A549 (cell line): ENCODE measurements at regions not wholly inside any gene's neighbourhood (a gene's known extent, or its start where the extent isn't known, plus 50 kb on each side); places are given as distances from the start of the nearest gene placed in this dataset.

Experiments used
- ATAC-seq, 2 experiments: fragments of 200-7000 bp in 1 of 2; fragments of >200 bp in 1 of 2; cut with Nextera tagmentation in 1 of 2; cut with Tn5 transposase in 1 of 2; 3 replicates each; pipeline versions ENCODE4 v1.8.0 to v1.9.1; 2018 to 2020; ENCODE audit warnings: mild to moderate bottlenecking in 1 of 2, moderate library complexity in 1 of 2
- CTCF ChIA-PET: fragments of 300-600 bp; sonication (Branson Sonifier 250); formaldehyde crosslinking; extraction: SDS; loops from one replicate; lab custom pipeline; 2021; ENCODE audit warnings: antibody characterized with exemption, inconsistent platforms; lab: Yijun Ruan, JAX
- POLR2A ChIA-PET: fragments of 350-600 bp; formaldehyde crosslinking; extraction: SDS; loops from one replicate; lab custom pipeline; 2021; ENCODE audit warnings: antibody characterized with exemption, inconsistent platforms; lab: Yijun Ruan, JAX
- DNase-seq, 2 experiments: peaks; one replicate each; pipeline versions ENCODE4 v3.0.0 to v3.0.0-alpha.2; 2011 to 2016; ENCODE audit warnings: low read depth in 1 of 2, low spot score in 1 of 2
- FAIRE-seq: peaks from 2 replicates; lab custom pipeline; 2011; peaks lifted over from hg19 to GRCh38; lab: Jason Lieb, UNC
- H3K27ac ChIP-seq, 2 experiments: fragments of >200 bp; sonication (Bioruptor Twin); formaldehyde crosslinking; 3 replicates each; pipeline ENCODE4 v1.5.1; 2016 to 2017
- H3K4me1 ChIP-seq: fragments of >200 bp; sonication (Bioruptor Twin); formaldehyde crosslinking; 3 replicates; pipeline ENCODE4 v1.6.1; 2016
- H3K4me2 ChIP-seq: fragments of >200 bp; sonication (Bioruptor Twin); formaldehyde crosslinking; 3 replicates; pipeline ENCODE4 v1.6.1; 2016
- H3K4me3 ChIP-seq: fragments of >200 bp; sonication (Bioruptor Twin); formaldehyde crosslinking; 3 replicates; pipeline ENCODE4 v1.5.1; 2016
- H3K9me3 ChIP-seq: fragments of >200 bp; sonication (Bioruptor Twin); formaldehyde crosslinking; 3 replicates; pipeline ENCODE4 v1.6.1; 2016
- BHLHE40 ChIP-seq: IDR thresholded peaks from 2 replicates; pipeline ENCODE4 v1.6.1; 2012; ENCODE audit warnings: low read depth, low read length, inconsistent platforms
- CHD2 ChIP-seq: fragments of 150-350 bp; IDR thresholded peaks from 2 replicates; pipeline ENCODE4 v1.6.1; 2014; ENCODE audit warnings: low read length; ENCODE audit not compliant: partially characterized antibody
- EP300 ChIP-seq, 2 experiments: fragments of >200 bp; sonication (Bioruptor Twin); formaldehyde crosslinking; IDR thresholded peaks; 2 replicates in 1 of 2; 3 replicates in 1 of 2; pipeline ENCODE4 v1.6.1; 2016 to 2017
- ESRRA ChIP-seq: fragments of 150-350 bp; IDR thresholded peaks from 2 replicates; pipeline ENCODE4 v1.6.1; 2014; ENCODE audit warnings: mild to moderate bottlenecking, low read length, borderline replicate concordance
- FOXS1 ChIP-seq: fragments of 250-450 bp; sonication (Bioruptor Pico); IDR thresholded peaks from 2 replicates; pipeline ENCODE4 v1.5.0; 2020; ENCODE audit warnings: mild to moderate bottlenecking, moderate library complexity
- HEYL ChIP-seq: fragments of 250-450 bp; sonication (Bioruptor Pico); IDR thresholded peaks from 2 replicates; pipeline ENCODE4 v1.8.0; 2021; ENCODE audit warnings: mild to moderate bottlenecking, moderate library complexity
- HOXA7 ChIP-seq: fragments of 250-450 bp; sonication (Bioruptor Pico); IDR thresholded peaks from 2 replicates; pipeline ENCODE4 v1.5.0; 2020; ENCODE audit warnings: mild to moderate bottlenecking, moderate library complexity
- HOXB5 ChIP-seq: fragments of 250-450 bp; sonication (Bioruptor Pico); IDR thresholded peaks from 2 replicates; pipeline ENCODE4 v1.5.0; 2020; ENCODE audit warnings: mild to moderate bottlenecking, moderate library complexity
- KDM5A ChIP-seq: fragments of 200-600 bp; sonication (generic); IDR thresholded peaks from 2 replicates; pipeline ENCODE4 v1.6.1; 2016; ENCODE audit warnings: antibody characterized with exemption, mild to moderate bottlenecking
- NPAS2 ChIP-seq: fragments of 250-450 bp; sonication (Bioruptor Pico); IDR thresholded peaks from 2 replicates; pipeline ENCODE4 v1.8.0; 2022; ENCODE audit warnings: mild to moderate bottlenecking, moderate library complexity, borderline replicate concordance
- NR3C1 ChIP-seq: fragments of >200 bp; sonication (Bioruptor Twin); formaldehyde crosslinking; IDR thresholded peaks from 3 replicates; pipeline ENCODE4 v1.6.1; 2017
- PHF8 ChIP-seq: fragments of 200-600 bp; sonication (generic); IDR thresholded peaks from 2 replicates; pipeline ENCODE4 v1.6.1; 2016; ENCODE audit warnings: low read depth, mild to moderate bottlenecking, antibody characterized with exemption, moderate library complexity, borderline replicate concordance
- POLR2AphosphoS2 ChIP-seq: conservative IDR thresholded peaks from 2 replicates; pipeline ENCODE4 v1.6.1; 2012; ENCODE audit warnings: low read length, improper control_type of control experiment, inconsistent platforms
- RCOR1 ChIP-seq: fragments of 150-350 bp; IDR thresholded peaks from 2 replicates; pipeline ENCODE4 v1.6.1; 2014; ENCODE audit warnings: antibody characterized with exemption, low read length, low read depth
- RFX5 ChIP-seq: fragments of 450-650 bp; IDR thresholded peaks from 2 replicates; pipeline ENCODE4 v1.7.1; 2014; ENCODE audit warnings: antibody characterized with exemption, mild to moderate bottlenecking, moderate library complexity
- RNF2 ChIP-seq: fragments of 200-600 bp; sonication (generic); IDR thresholded peaks from 2 replicates; pipeline ENCODE4 v1.6.1; 2016; ENCODE audit warnings: low read depth, mild to moderate bottlenecking, antibody characterized with exemption, moderate library complexity, borderline replicate concordance
- ZNF302 ChIP-seq: fragments of 250-450 bp; sonication (Bioruptor Pico); IDR thresholded peaks from 2 replicates; pipeline ENCODE4 v1.9.0; 2021; ENCODE audit warnings: inconsistent platforms, mild to moderate bottlenecking, moderate library complexity
- WGBS: methylation state at CpG from one replicate; pipeline ENCODE4 v1.1.6; 2017; ENCODE audit errors: missing lambda C conversion rate; 5-methylcytosine and 5-hydroxymethylcytosine counted together
- TF ChIP-seq, protein P1 (sequence below): fragments of 250-450 bp; sonication (Bioruptor Pico); IDR thresholded peaks from 2 replicates; pipeline ENCODE4 v1.5.0; 2021; ENCODE audit warnings: mild to moderate bottlenecking, moderate library complexity, borderline replicate concordance
- TF ChIP-seq, protein P2 (sequence below): fragments of 450-650 bp; IDR thresholded peaks from 2 replicates; pipeline ENCODE4 v1.6.1; 2014; ENCODE audit warnings: antibody characterized with exemption
- TF ChIP-seq, protein P3 (sequence below): fragments of 150-350 bp; IDR thresholded peaks from 2 replicates; pipeline ENCODE4 v1.6.1; 2014; ENCODE audit warnings: low read depth, mild to moderate bottlenecking, low read length
- TF ChIP-seq, protein P4 (sequence below): IDR thresholded peaks from 2 replicates; pipeline ENCODE4 v1.6.1; 2012; ENCODE audit warnings: low read depth, borderline replicate concordance
- TF ChIP-seq, protein P5 (sequence below): fragments of 250-450 bp; sonication (Bioruptor Pico); IDR thresholded peaks from 2 replicates; pipeline ENCODE4 v1.5.0; 2020; ENCODE audit warnings: low read depth, mild to moderate bottlenecking, moderate library complexity
- TF ChIP-seq, protein P6 (sequence below): fragments of >200 bp; sonication (Bioruptor Twin); formaldehyde crosslinking; IDR thresholded peaks from 3 replicates; pipeline ENCODE4 v1.5.1; 2016
- TF ChIP-seq, protein P7 (sequence below): fragments of 200-600 bp; sonication (generic); IDR thresholded peaks from 2 replicates; pipeline ENCODE4 v1.6.1; 2016; ENCODE audit warnings: antibody characterized with exemption, mild to moderate bottlenecking, moderate library complexity

DNA sequence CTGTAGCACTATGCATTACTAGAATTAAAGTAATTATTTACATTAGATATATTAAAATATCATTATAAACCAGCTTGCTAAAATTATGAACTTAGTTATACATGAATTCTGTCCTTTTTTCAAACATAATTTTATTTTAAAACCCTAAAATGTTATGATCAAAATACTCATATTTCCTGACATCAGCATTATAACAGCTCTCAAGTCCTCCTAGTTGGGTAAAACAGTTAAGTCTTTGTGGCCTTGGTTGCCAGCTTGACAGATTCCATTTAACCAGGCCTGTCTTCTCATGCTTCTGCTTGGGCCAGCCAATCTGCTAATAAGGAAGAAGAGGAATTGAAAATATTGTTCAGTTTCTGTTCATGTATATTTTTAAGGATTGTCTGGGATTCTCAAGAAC is 147.9 kb upstream of the SLC35B3 start (continued):
- TF ChIP-seq, protein P1, sequence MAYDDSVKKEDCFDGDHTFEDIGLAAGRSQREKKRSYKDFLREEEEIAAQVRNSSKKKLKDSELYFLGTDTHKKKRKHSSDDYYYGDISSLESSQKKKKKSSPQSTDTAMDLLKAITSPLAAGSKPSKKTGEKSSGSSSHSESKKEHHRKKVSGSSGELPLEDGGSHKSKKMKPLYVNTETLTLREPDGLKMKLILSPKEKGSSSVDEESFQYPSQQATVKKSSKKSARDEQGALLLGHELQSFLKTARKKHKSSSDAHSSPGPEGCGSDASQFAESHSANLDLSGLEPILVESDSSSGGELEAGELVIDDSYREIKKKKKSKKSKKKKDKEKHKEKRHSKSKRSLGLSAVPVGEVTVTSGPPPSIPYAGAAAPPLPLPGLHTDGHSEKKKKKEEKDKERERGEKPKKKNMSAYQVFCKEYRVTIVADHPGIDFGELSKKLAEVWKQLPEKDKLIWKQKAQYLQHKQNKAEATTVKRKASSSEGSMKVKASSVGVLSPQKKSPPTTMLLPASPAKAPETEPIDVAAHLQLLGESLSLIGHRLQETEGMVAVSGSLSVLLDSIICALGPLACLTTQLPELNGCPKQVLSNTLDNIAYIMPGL (CRISPR knock-in tag) = no peak

DNA sequence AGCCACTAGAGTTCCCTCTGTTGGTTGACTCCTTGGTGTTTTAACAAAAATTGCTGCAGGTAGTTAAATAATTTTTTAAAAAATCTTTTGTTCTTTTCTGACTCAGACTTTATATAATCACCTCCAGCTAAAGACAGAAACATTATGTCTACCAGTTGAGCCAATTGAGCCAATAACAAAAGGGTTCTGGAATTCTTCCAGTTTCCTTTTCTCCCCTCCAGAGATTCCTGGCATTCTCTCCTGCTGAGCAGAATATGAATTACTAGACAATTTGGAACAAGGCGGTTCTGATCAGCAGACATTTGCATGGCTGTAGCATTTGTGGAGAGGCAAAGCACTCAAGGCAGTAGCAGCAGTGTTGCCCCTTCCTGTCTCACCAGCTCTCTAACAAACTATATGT is 144.0 kb upstream of the SLC35B3 start:
- TF ChIP-seq FOXS1 (CRISPR knock-in tag) (no peak), HOXB5 (CRISPR knock-in tag) (no peak), RNF2 (no peak), ESRRA (no peak)
- TF ChIP-seq, protein P2, sequence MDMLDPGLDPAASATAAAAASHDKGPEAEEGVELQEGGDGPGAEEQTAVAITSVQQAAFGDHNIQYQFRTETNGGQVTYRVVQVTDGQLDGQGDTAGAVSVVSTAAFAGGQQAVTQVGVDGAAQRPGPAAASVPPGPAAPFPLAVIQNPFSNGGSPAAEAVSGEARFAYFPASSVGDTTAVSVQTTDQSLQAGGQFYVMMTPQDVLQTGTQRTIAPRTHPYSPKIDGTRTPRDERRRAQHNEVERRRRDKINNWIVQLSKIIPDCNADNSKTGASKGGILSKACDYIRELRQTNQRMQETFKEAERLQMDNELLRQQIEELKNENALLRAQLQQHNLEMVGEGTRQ = no peak
- TF ChIP-seq, protein P3, sequence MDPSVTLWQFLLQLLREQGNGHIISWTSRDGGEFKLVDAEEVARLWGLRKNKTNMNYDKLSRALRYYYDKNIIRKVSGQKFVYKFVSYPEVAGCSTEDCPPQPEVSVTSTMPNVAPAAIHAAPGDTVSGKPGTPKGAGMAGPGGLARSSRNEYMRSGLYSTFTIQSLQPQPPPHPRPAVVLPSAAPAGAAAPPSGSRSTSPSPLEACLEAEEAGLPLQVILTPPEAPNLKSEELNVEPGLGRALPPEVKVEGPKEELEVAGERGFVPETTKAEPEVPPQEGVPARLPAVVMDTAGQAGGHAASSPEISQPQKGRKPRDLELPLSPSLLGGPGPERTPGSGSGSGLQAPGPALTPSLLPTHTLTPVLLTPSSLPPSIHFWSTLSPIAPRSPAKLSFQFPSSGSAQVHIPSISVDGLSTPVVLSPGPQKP = no peak
- TF ChIP-seq, protein P4, sequence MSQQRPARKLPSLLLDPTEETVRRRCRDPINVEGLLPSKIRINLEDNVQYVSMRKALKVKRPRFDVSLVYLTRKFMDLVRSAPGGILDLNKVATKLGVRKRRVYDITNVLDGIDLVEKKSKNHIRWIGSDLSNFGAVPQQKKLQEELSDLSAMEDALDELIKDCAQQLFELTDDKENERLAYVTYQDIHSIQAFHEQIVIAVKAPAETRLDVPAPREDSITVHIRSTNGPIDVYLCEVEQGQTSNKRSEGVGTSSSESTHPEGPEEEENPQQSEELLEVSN = no peak
- TF ChIP-seq, protein P5, sequence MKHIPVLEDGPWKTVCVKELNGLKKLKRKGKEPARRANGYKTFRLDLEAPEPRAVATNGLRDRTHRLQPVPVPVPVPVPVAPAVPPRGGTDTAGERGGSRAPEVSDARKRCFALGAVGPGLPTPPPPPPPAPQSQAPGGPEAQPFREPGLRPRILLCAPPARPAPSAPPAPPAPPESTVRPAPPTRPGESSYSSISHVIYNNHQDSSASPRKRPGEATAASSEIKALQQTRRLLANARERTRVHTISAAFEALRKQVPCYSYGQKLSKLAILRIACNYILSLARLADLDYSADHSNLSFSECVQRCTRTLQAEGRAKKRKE (CRISPR knock-in tag) = no peak
- ATAC-seq (no peak), DNase-seq (no peak), FAIRE-seq (no peak)
- ChIA-PET POLR2A (no interaction called here), CTCF (interaction anchor here (0.6 kb wide), 1 partner anchor 8 kb away, joined by 4 read pairs; no protein-coding TSS in a partner anchor)
- H3K27ac ChIP-seq = no peak overlapping the region
- H3K4me1 ChIP-seq = no peaks in the 10 kb centered on the region
- 50% methylated on average over 1 of the region's 1 CpG for WGBS
- no peaks in the 10 kb centered on the region for H3K9me3 ChIP-seq
- no peak overlapping the region for H3K4me2 ChIP-seq
- no peak overlapping the region for H3K4me3 ChIP-seq

DNA sequence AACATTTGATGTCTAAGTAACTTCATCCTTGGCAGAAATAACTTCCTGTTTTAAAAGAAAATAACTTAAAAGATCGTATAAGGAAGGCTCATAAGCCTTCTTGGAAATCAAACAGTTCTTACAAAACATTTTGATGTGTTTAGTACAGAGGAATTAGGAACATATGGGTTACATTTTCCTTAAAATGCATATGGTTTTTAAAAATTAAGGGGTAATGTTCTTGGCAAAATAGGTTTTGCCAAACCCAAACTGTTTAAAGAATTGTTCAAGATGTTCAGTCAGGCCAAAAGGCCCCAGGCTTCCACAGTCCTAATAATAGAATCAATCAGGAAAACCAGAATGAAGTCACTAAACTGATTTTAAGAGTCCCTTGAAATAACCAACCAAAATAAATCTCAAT is 142.7 kb upstream of the SLC35B3 start:
- POLR2A ChIA-PET = no interaction called here
- Histone ChIP-seq H3K4me2 (no peak overlapping the region), H3K4me1 (no peaks in the 10 kb centered on the region), H3K9me3 (no peaks in the 10 kb centered on the region), H3K27ac (no peak overlapping the region), H3K4me3 (no peak overlapping the region)
- CTCF ChIA-PET = no interaction called here
- ATAC-seq (no peak), DNase-seq (no peak), FAIRE-seq (no peak)
- WGBS = 0% methylated on average over 1 of the region's 1 CpG
- TF ChIP-seq HOXB5 (CRISPR knock-in tag) (no peak), PHF8 (no peak), NR3C1 (no peak), NPAS2 (no peak), CHD2 (no peak), EP300 (IDR thresholded peaks at IDR 0.05) (no peak), KDM5A (no peak), HEYL (CRISPR knock-in tag) (no peak), ZNF302 (no peak), POLR2AphosphoS2 (no peak), HOXA7 (CRISPR knock-in tag) (no peak), RFX5 (no peak), BHLHE40 (no peak), RCOR1 (no peak), ESRRA (no peak)
- TF ChIP-seq, protein P6, sequence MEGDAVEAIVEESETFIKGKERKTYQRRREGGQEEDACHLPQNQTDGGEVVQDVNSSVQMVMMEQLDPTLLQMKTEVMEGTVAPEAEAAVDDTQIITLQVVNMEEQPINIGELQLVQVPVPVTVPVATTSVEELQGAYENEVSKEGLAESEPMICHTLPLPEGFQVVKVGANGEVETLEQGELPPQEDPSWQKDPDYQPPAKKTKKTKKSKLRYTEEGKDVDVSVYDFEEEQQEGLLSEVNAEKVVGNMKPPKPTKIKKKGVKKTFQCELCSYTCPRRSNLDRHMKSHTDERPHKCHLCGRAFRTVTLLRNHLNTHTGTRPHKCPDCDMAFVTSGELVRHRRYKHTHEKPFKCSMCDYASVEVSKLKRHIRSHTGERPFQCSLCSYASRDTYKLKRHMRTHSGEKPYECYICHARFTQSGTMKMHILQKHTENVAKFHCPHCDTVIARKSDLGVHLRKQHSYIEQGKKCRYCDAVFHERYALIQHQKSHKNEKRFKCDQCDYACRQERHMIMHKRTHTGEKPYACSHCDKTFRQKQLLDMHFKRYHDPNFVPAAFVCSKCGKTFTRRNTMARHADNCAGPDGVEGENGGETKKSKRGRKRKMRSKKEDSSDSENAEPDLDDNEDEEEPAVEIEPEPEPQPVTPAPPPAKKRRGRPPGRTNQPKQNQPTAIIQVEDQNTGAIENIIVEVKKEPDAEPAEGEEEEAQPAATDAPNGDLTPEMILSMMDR = no peak
- TF ChIP-seq, protein P7, sequence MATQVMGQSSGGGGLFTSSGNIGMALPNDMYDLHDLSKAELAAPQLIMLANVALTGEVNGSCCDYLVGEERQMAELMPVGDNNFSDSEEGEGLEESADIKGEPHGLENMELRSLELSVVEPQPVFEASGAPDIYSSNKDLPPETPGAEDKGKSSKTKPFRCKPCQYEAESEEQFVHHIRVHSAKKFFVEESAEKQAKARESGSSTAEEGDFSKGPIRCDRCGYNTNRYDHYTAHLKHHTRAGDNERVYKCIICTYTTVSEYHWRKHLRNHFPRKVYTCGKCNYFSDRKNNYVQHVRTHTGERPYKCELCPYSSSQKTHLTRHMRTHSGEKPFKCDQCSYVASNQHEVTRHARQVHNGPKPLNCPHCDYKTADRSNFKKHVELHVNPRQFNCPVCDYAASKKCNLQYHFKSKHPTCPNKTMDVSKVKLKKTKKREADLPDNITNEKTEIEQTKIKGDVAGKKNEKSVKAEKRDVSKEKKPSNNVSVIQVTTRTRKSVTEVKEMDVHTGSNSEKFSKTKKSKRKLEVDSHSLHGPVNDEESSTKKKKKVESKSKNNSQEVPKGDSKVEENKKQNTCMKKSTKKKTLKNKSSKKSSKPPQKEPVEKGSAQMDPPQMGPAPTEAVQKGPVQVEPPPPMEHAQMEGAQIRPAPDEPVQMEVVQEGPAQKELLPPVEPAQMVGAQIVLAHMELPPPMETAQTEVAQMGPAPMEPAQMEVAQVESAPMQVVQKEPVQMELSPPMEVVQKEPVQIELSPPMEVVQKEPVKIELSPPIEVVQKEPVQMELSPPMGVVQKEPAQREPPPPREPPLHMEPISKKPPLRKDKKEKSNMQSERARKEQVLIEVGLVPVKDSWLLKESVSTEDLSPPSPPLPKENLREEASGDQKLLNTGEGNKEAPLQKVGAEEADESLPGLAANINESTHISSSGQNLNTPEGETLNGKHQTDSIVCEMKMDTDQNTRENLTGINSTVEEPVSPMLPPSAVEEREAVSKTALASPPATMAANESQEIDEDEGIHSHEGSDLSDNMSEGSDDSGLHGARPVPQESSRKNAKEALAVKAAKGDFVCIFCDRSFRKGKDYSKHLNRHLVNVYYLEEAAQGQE = no peak
